ENCODE measurements at regions not wholly inside any gene's neighbourhood (a gene's known extent, or its start where the extent isn't known, plus 50 kb on each side); places are given as distances from the start of the nearest gene placed in this dataset.

DNA sequence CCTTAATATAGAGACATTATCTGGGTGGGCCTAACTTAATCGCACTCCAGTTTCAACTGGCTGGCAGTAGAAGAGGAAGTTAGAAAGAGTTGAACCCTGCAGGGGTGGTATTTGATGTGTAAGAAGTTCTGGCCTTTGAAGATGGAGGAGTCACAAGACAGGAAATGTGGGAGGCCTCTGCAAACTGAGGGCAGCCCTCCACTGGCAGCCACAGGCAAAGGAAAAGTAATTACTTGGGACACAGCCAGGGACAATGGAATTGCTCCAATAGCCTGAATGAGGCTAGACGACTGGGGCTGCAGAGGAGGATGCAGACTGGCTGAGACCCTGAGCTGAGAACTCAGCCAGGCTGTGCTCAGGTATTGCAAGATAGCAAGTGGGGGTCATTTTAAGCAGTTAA lies 703.3 kb upstream of the ARGLU1 start:
- Histone ChIP-seq H3K4me1 (ENCODE audit: control insufficient read depth, insufficient read depth, low read length) (no peaks in the 10 kb centered on the region), H3K36me3 (ENCODE audit: control insufficient read depth in 2 of 2, insufficient read depth in 1 of 2, low read length in 2 of 2) (no peaks in the 10 kb centered on the region), H3K9me3 (ENCODE audit: control insufficient read depth, insufficient read depth, low read depth, low read length) (no peaks in the 10 kb centered on the region), H3K27ac (ENCODE audit: extremely low read depth, low read depth, low read length) (no peak overlapping the region), H3K4me3 (ENCODE audit: low read depth, low read length) (no peak overlapping the region)
- POLR2A ChIA-PET, result no interaction called here
- CTCF ChIA-PET, result no interaction called here
- TF ChIP-seq GLI2 (tag by site-specific recombination; IDR thresholded peaks at IDR 0.05; ENCODE audit: borderline replicate concordance, low read depth) (no peak), ZNF354C (tag by site-specific recombination; IDR thresholded peaks at IDR 0.05; ENCODE audit: borderline replicate concordance, low read depth) (no peak), ZNF274 (IDR thresholded peaks at IDR 0.05; ENCODE audit: low read length) (no peak), ZNF274 (tag by site-specific recombination; IDR thresholded peaks at IDR 0.05; ENCODE audit: borderline replicate concordance) (no peak), ZNF423 (tag by site-specific recombination; IDR thresholded peaks at IDR 0.05) (no peak), ZNF311 (tag by site-specific recombination; IDR thresholded peaks at IDR 0.05; ENCODE audit: borderline replicate concordance) (no peak), HOXA7 (CRISPR knock-in tag; IDR thresholded peaks at IDR 0.05; ENCODE audit: borderline replicate concordance) (no peak), ZFP69B (tag by site-specific recombination; IDR thresholded peaks at IDR 0.05) (no peak), ZNF433 (tag by site-specific recombination; IDR thresholded peaks at IDR 0.05; ENCODE audit: low read depth) (no peak), ZNF140 (tag by site-specific recombination; IDR thresholded peaks at IDR 0.05) (no peak), ZNF132 (tag by site-specific recombination; IDR thresholded peaks at IDR 0.05; ENCODE audit: borderline replicate concordance) (no peak), ZFP41 (tag by site-specific recombination; IDR thresholded peaks at IDR 0.05; ENCODE audit: borderline replicate concordance) (no peak), CTCF (tag by site-specific recombination; IDR thresholded peaks at IDR 0.05) (no peak), ZNF202 (tag by site-specific recombination; IDR thresholded peaks at IDR 0.05; ENCODE audit: borderline replicate concordance) (no peak)
- TF ChIP-seq, protein P1, sequence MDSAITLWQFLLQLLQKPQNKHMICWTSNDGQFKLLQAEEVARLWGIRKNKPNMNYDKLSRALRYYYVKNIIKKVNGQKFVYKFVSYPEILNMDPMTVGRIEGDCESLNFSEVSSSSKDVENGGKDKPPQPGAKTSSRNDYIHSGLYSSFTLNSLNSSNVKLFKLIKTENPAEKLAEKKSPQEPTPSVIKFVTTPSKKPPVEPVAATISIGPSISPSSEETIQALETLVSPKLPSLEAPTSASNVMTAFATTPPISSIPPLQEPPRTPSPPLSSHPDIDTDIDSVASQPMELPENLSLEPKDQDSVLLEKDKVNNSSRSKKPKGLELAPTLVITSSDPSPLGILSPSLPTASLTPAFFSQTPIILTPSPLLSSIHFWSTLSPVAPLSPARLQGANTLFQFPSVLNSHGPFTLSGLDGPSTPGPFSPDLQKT (IDR thresholded peaks at IDR 0.05; ENCODE audit: borderline replicate concordance, low read depth, low read length), result no peak
- TF ChIP-seq, protein P2, sequence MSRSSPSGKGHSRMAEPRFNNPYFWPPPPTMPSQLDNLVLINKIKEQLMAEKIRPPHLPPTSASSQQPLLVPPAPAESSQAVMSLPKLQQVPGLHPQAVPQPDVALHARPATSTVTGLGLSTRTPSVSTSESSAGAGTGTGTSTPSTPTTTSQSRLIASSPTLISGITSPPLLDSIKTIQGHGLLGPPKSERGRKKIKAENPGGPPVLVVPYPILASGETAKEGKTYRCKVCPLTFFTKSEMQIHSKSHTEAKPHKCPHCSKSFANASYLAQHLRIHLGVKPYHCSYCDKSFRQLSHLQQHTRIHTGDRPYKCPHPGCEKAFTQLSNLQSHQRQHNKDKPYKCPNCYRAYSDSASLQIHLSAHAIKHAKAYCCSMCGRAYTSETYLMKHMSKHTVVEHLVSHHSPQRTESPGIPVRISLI (tag by site-specific recombination; IDR thresholded peaks at IDR 0.05), result no peak

- H3K9me3 ChIP-seq (ENCODE audit: control insufficient read depth, insufficient read depth, low read depth, low read length), result no peaks in the 10 kb centered on the region
- H3K4me3 ChIP-seq (ENCODE audit: low read depth, low read length), result no peak overlapping the region
- POLR2A ChIA-PET, result no interaction called here
- no peak overlapping the region for H3K27ac ChIP-seq (ENCODE audit: extremely low read depth, low read depth, low read length)
- no peaks in the 10 kb centered on the region for H3K4me1 ChIP-seq (ENCODE audit: control insufficient read depth, insufficient read depth, low read length)
- no peak for TF ChIP-seq SCRT2 (tag by site-specific recombination; IDR thresholded peaks at IDR 0.05)
- TF ChIP-seq SCRT1 (tag by site-specific recombination; IDR thresholded peaks at IDR 0.05; ENCODE audit: borderline replicate concordance), result no peak
- no peak for TF ChIP-seq HOXD13 (CRISPR knock-in tag; IDR thresholded peaks at IDR 0.05; ENCODE audit: borderline replicate concordance)
- no peak for TF ChIP-seq ZNF621 (tag by site-specific recombination; IDR thresholded peaks at IDR 0.05)
- TF ChIP-seq GLIS1 (tag by site-specific recombination; IDR thresholded peaks at IDR 0.05), result no peak
- TF ChIP-seq ZNF112 (tag by site-specific recombination; IDR thresholded peaks at IDR 0.05), result no peak
- CTCF ChIA-PET, result no interaction called here
- no peaks in the 10 kb centered on the region for H3K36me3 ChIP-seq (ENCODE audit: control insufficient read depth in 2 of 2, insufficient read depth in 1 of 2, low read length in 2 of 2)
These were observed 698.7 kb upstream of the ARGLU1 start for GRCh38 chr13:107266657-107267056.
